Smooth muscle cell (in vitro differentiated cells): ENCODE measurements at regions not wholly inside any gene's neighbourhood (a gene's known extent, or its start where the extent isn't known, plus 50 kb on each side); places are given as distances from the start of the nearest gene placed in this dataset.

Experiments
- DNase-seq: peaks from one replicate; lab custom pipeline; 2025; ENCODE audit not compliant: unreplicated experiment; lab: John Stamatoyannopoulos, UW
- H2AFZ ChIP-seq: fragments of 200-600 bp; sonication (generic); 2 replicates; pipeline ENCODE4 v1.6.0; 2016; ENCODE audit warnings: antibody characterized with exemption, low read depth, mild to moderate bottlenecking
- H3F3A ChIP-seq: fragments of 200-600 bp; sonication (generic); 2 replicates; pipeline ENCODE4 v1.6.0; 2017; ENCODE audit warnings: antibody characterized with exemption, low read depth
- H3K27ac ChIP-seq: fragments of 200-600 bp; sonication (generic); 2 replicates; pipeline ENCODE4 v1.5.1; 2016; ENCODE audit warnings: low read depth, mild to moderate bottlenecking
- H3K27me3 ChIP-seq: fragments of 200-600 bp; sonication (generic); 2 replicates; pipeline ENCODE4 v1.6.1; 2016; ENCODE audit warnings: low read depth, mild to moderate bottlenecking
- H3K36me3 ChIP-seq: fragments of 200-600 bp; sonication (generic); 2 replicates; pipeline ENCODE4 v1.5.1; 2016; ENCODE audit warnings: low read depth
- H3K4me1 ChIP-seq: fragments of 200-600 bp; sonication (generic); 2 replicates; pipeline ENCODE4 v1.5.1; 2016; ENCODE audit warnings: low read depth
- H3K4me2 ChIP-seq: fragments of 200-600 bp; sonication (generic); 2 replicates; pipeline ENCODE4 v1.6.0; 2016; ENCODE audit warnings: mild to moderate bottlenecking
- H3K4me3 ChIP-seq: fragments of 200-600 bp; sonication (generic); 2 replicates; pipeline ENCODE4 v1.5.1; 2016; ENCODE audit warnings: mild to moderate bottlenecking
- H3K79me2 ChIP-seq: fragments of 200-600 bp; sonication (generic); 2 replicates; pipeline ENCODE4 v1.6.0; 2016; ENCODE audit warnings: low read depth, mild to moderate bottlenecking
- H3K9ac ChIP-seq: fragments of 200-600 bp; sonication (generic); 2 replicates; pipeline ENCODE4 v1.6.0; 2016; ENCODE audit warnings: low read depth
- H3K9me3 ChIP-seq: fragments of 200-600 bp; sonication (generic); replicated peaks from 2 replicates; pipeline ENCODE4 v1.5.1; 2016; ENCODE audit warnings: low read depth
- H4K20me1 ChIP-seq: fragments of 200-600 bp; sonication (generic); 2 replicates; pipeline ENCODE4 v1.6.0; 2016; ENCODE audit warnings: low read depth
- WGBS: methylation state at CpG from one replicate; pipeline ENCODE4 v1.1.7; 2016; ENCODE audit warnings: low lambda C conversion rate; 5-methylcytosine and 5-hydroxymethylcytosine counted together
- TF ChIP-seq, protein P1 (sequence below): fragments of 200-600 bp; sonication (generic); IDR thresholded peaks from 2 replicates; pipeline ENCODE4 v1.5.1; 2017; ENCODE audit warnings: borderline replicate concordance, mild to moderate bottlenecking, antibody characterized with exemption; ENCODE audit not compliant: insufficient read depth, poor library complexity, severe bottlenecking

DNA sequence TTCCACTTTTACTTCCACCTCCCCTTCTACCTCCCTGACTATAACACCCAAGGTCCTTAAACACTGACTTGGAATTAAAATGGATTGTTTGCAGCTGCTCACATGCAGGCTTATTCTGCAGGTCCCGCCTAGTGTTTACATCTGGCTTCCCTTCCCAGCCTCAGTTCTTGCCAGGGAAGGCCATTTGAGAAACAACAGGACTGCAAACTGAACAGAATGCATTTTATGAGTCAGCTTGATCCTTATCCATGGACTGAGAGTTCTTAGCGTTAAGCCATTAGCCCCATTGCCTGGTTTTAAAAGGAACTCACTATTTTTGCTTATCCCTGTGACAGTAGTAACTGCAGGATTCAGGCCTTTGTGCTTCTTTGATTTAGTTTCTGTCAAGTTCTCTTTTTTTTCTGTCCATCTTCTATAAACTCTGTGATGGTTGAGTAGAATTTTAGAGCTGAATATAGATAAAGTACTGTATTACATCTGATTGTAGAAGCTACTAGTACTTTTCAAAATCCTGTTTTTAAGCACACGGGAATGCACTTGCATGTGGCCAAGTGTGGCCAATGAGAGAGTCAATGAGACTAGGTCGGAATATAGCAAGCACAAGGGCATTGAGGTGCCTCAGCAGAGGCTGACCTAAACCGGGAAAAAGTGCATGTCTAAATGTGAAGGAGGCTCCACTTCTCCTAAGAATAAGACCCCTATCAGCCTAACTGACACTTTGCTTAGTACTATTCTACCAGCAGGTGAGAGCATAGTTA, 106.4 kb downstream of the TUSC7 start:
- Histone ChIP-seq H3F3A (no peaks in the 10 kb centered on the region), H3K4me1 (peaks cover 26% of the 10 kb centered on the region), H3K9ac (no peak overlapping the region), H3K4me2 (peak overlapping the region; percentile 9), H3K27ac (no peak overlapping the region), H2AFZ (no peak overlapping the region), H3K9me3 (no peaks in the 10 kb centered on the region), H3K79me2 (no peaks in the 10 kb centered on the region), H3K4me3 (no peak overlapping the region), H3K27me3 (no peaks in the 10 kb centered on the region), H4K20me1 (no peaks in the 10 kb centered on the region), H3K36me3 (no peaks in the 10 kb centered on the region)
- DNase-seq: no peak
- WGBS: 27% methylated on average over 5 of the region's 5 CpGs
- TF ChIP-seq, protein P1, sequence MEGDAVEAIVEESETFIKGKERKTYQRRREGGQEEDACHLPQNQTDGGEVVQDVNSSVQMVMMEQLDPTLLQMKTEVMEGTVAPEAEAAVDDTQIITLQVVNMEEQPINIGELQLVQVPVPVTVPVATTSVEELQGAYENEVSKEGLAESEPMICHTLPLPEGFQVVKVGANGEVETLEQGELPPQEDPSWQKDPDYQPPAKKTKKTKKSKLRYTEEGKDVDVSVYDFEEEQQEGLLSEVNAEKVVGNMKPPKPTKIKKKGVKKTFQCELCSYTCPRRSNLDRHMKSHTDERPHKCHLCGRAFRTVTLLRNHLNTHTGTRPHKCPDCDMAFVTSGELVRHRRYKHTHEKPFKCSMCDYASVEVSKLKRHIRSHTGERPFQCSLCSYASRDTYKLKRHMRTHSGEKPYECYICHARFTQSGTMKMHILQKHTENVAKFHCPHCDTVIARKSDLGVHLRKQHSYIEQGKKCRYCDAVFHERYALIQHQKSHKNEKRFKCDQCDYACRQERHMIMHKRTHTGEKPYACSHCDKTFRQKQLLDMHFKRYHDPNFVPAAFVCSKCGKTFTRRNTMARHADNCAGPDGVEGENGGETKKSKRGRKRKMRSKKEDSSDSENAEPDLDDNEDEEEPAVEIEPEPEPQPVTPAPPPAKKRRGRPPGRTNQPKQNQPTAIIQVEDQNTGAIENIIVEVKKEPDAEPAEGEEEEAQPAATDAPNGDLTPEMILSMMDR: no peak

DNA sequence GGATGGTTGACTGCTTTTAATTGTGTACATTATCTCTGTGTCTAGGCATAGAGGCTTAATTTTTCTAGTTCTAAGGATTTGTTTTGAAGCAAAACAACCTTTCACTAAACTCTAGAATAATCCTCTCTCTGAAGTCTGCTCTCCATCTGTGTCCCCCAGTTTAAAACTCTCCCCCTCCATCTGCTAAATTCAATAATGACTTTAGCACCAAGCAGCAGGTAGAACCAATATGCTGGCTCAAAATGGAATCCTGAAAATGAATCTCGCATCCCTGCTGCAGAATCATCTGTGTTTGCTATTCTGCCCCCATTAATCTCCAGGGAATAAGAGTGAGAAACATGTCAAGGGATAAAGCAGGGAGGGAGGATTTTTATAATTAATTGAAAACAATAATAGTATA, 111.8 kb downstream of the TUSC7 start:
- Histone ChIP-seq H3K27ac (no peak overlapping the region), H3K4me3 (no peak overlapping the region), H3K9ac (no peak overlapping the region), H2AFZ (no peak overlapping the region), H3K4me1 (peaks cover 7% of the 10 kb centered on the region), H3K4me2 (no peak overlapping the region), H3K79me2 (no peaks in the 10 kb centered on the region), H3K9me3 (no peaks in the 10 kb centered on the region), H3F3A (no peaks in the 10 kb centered on the region), H3K27me3 (no peaks in the 10 kb centered on the region), H3K36me3 (no peaks in the 10 kb centered on the region), H4K20me1 (no peaks in the 10 kb centered on the region)
- no peak for DNase-seq
- TF ChIP-seq, protein P1: no peak
- 95% methylated on average over 1 of the region's 1 CpG for WGBS

DNA sequence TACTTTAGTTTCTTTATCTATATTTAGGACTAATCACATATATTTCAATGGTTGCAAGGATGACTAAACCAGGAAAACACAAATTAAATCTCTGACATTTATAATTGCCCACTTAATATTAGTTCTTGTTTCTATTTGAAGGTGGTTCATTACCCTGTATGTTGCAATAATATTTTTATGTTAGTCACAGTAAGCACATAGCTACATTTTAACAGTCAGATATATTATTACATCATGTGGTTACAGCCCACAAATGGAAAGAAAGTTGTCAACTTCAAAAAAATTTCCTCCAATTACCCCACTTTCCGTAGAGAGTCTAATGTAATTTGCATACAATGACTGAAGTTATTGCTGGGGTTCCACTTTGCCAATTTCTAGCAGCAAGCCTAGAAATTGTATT, 114.6 kb downstream of the TUSC7 start:
- no peaks in the 10 kb centered on the region for H3K9me3 ChIP-seq
- no peak overlapping the region for H3K4me3 ChIP-seq
- H3K9ac ChIP-seq: no peak overlapping the region
- H2AFZ ChIP-seq: no peak overlapping the region
- no peaks in the 10 kb centered on the region for H4K20me1 ChIP-seq
- 76% methylated on average over 1 of the region's 1 CpG for WGBS
- H3K27ac ChIP-seq: no peak overlapping the region
- H3K27me3 ChIP-seq: no peaks in the 10 kb centered on the region
- DNase-seq: no peak
- no peak overlapping the region for H3K4me2 ChIP-seq
- H3K36me3 ChIP-seq: no peaks in the 10 kb centered on the region
- no peaks in the 10 kb centered on the region for H3K4me1 ChIP-seq
- TF ChIP-seq, protein P1: no peak
- no peaks in the 10 kb centered on the region for H3K79me2 ChIP-seq
- H3F3A ChIP-seq: no peaks in the 10 kb centered on the region

DNA sequence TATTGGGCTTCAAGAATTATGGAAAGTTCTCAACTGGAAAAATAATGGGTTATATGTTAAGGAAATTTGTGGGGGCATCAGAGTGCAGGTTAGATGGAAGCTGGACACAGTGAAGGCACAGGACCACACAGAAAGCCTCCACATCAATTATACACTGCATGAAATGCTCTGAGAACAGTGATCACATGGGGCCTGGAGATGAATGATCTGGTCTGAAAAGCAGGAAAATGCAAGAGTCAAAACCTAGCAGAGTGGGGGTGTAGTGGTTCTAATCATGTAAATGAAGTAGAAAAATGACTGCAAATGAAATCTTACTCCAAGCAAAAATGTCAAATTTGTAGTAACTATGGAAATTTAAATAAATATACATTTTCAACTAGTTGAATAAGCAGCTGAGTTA, 123.6 kb downstream of the TUSC7 start:
- H3K27ac ChIP-seq: no peak overlapping the region
- TF ChIP-seq, protein P1: no peak
- no peak for DNase-seq
- no peak overlapping the region for H3K4me3 ChIP-seq
- H2AFZ ChIP-seq: no peak overlapping the region
- no peak overlapping the region for H3K9ac ChIP-seq
- no peaks in the 10 kb centered on the region for H3K4me1 ChIP-seq
- H3K79me2 ChIP-seq: no peaks in the 10 kb centered on the region
- H4K20me1 ChIP-seq: no peaks in the 10 kb centered on the region
- no peak overlapping the region for H3K4me2 ChIP-seq
- no peaks in the 10 kb centered on the region for H3K27me3 ChIP-seq
- no peaks in the 10 kb centered on the region for H3K36me3 ChIP-seq
- H3F3A ChIP-seq: no peaks in the 10 kb centered on the region
- H3K9me3 ChIP-seq: no peaks in the 10 kb centered on the region
